ENCODE measurements at regions not wholly inside any gene's neighbourhood (a gene's known extent, or its start where the extent isn't known, plus 50 kb on each side); places are given as distances from the start of the nearest gene placed in this dataset.

GRCh38 chr11:25483915-25484635, 847.9 kb upstream of the ANO3 start:
- no peak for TF ChIP-seq CTCF (IDR thresholded peaks at IDR 0.05)
- no peak for TF ChIP-seq POLR2A (IDR thresholded peaks at IDR 0.05)

Measured in adrenal gland (tissue), 5 donors.